Medulla oblongata (tissue), 1 donor: ENCODE measurements at regions not wholly inside any gene's neighbourhood (a gene's known extent, or its start where the extent isn't known, plus 50 kb on each side); places are given as distances from the start of the nearest gene placed in this dataset.
A peak's percentile ranks its signal among the peaks of the same experiment; 100 is the strongest.

Experiments used
- DNase-seq: peaks from one replicate; pipeline ENCODE4 v3.0.0-alpha.2; 2015; ENCODE audit errors: extremely low spot score

- DNase-seq: no peak
These were observed 469.5 kb downstream of the MATN1 start for GRCh38 chr1:30253807-30254440.

- DNase-seq: no peak
These were observed 470.0 kb downstream of the MATN1 start for GRCh38 chr1:30253361-30253760.

GRCh38 chr1:30250984-30251850, 472.2 kb downstream of the MATN1 start:
- DNase-seq: no peak

- no peak for DNase-seq
These were observed 472.9 kb downstream of the MATN1 start for GRCh38 chr1:30250338-30250983.

GRCh38 chr1:30249446-30250337, 473.7 kb downstream of the MATN1 start:
- DNase-seq: no peak

GRCh38 chr1:30248774-30249173, 474.6 kb downstream of the MATN1 start:
- no peak for DNase-seq

GRCh38 chr1:30248373-30248772, 475.0 kb downstream of the MATN1 start:
- DNase-seq: no peak

GRCh38 chr1:30244801-30245200, 478.6 kb downstream of the MATN1 start:
- no peak for DNase-seq

GRCh38 chr1:30242722-30243457, 480.5 kb downstream of the MATN1 start:
- DNase-seq: no peak

- DNase-seq: no peak
These were observed 481.2 kb downstream of the MATN1 start for GRCh38 chr1:30242168-30242567.

GRCh38 chr1:30241681-30242080, 481.7 kb downstream of the MATN1 start:
- DNase-seq: no peak

- DNase-seq: peak; percentile 29
These were observed 489.3 kb downstream of the MATN1 start for GRCh38 chr1:30234091-30234490.

- no peak for DNase-seq
These were observed 491.0 kb downstream of the MATN1 start for GRCh38 chr1:30232288-30232899.

- no peak for DNase-seq
These were observed 493.4 kb downstream of the MATN1 start for GRCh38 chr1:30229960-30230359.

- DNase-seq: no peak
These were observed 493.8 kb downstream of the MATN1 start for GRCh38 chr1:30229557-30229956.

GRCh38 chr1:30226648-30227047, 496.7 kb downstream of the MATN1 start:
- DNase-seq: no peak

- no peak for DNase-seq
These were observed 498.0 kb downstream of the MATN1 start for GRCh38 chr1:30225357-30225756.

GRCh38 chr1:30219675-30220074, 503.7 kb downstream of the MATN1 start:
- DNase-seq: no peak

- DNase-seq: no peak
These were observed 504.9 kb downstream of the MATN1 start for GRCh38 chr1:30218438-30218837.

- no peak for DNase-seq
These were observed 506.8 kb downstream of the MATN1 start for GRCh38 chr1:30216602-30217001.

GRCh38 chr1:30213936-30214335, 509.4 kb downstream of the MATN1 start:
- DNase-seq: no peak
